ENCODE measurements at regions not wholly inside any gene's neighbourhood (a gene's known extent, or its start where the extent isn't known, plus 50 kb on each side); places are given as distances from the start of the nearest gene placed in this dataset.
A peak's percentile ranks its signal among the peaks of the same experiment; 100 is the strongest.
"Not testable (repeated sequence)": the region's sequence is repeated elsewhere in the genome, so short reads cannot be mapped to it uniquely, and the experiment has no call there.

GRCh38 chr3:30475038-30475808, 131.2 kb upstream of the TGFBR2 start:
- Mint-ChIP-seq H3K9me3 (ENCODE audit: low read depth) (peaks cover 8% of the 10 kb centered on the region), H3K36me3 (ENCODE audit: low read depth) (peaks cover 3% of the 10 kb centered on the region), H3K4me1 (ENCODE audit: low read depth) (peaks cover 36% of the 10 kb centered on the region), H3K4me3 (ENCODE audit: unreplicated experiment) (no peak overlapping the region), H3K27ac (ENCODE audit: unreplicated experiment) (no peak overlapping the region), H3K27me3 (ENCODE audit: low read depth) (no peaks in the 10 kb centered on the region)
- TF ChIP-seq CTCF (IDR thresholded peaks at IDR 0.05) = no peak
- no peak for DNase-seq (ENCODE audit: low spot score)

GRCh38 chr3:30475809-30476178, 130.6 kb upstream of the TGFBR2 start:
- no peak overlapping the region for H3K27ac Mint-ChIP-seq (ENCODE audit: unreplicated experiment)
- H3K36me3 Mint-ChIP-seq (ENCODE audit: low read depth) = peaks cover 3% of the 10 kb centered on the region
- no peak overlapping the region for H3K4me3 Mint-ChIP-seq (ENCODE audit: unreplicated experiment)
- DNase-seq (ENCODE audit: low spot score) = no peak
- TF ChIP-seq CTCF (IDR thresholded peaks at IDR 0.05) = no peak
- H3K9me3 Mint-ChIP-seq (ENCODE audit: low read depth) = peaks cover 8% of the 10 kb centered on the region
- no peaks in the 10 kb centered on the region for H3K27me3 Mint-ChIP-seq (ENCODE audit: low read depth)
- peaks cover 32% of the 10 kb centered on the region for H3K4me1 Mint-ChIP-seq (ENCODE audit: low read depth)

- Mint-ChIP-seq H3K27me3 (ENCODE audit: low read depth) (no peaks in the 10 kb centered on the region), H3K9me3 (ENCODE audit: low read depth) (peaks cover 8% of the 10 kb centered on the region), H3K4me1 (ENCODE audit: low read depth) (peaks cover 25% of the 10 kb centered on the region), H3K27ac (ENCODE audit: unreplicated experiment) (peak overlapping the region; percentile 11), H3K36me3 (ENCODE audit: low read depth) (peaks cover 3% of the 10 kb centered on the region), H3K4me3 (ENCODE audit: unreplicated experiment) (no peak overlapping the region)
- no peak for TF ChIP-seq CTCF (IDR thresholded peaks at IDR 0.05)
- DNase-seq (ENCODE audit: low spot score) = no peak
Observed at GRCh38 chr3:30476368-30477084, 129.9 kb upstream of the TGFBR2 start.

GRCh38 chr3:30477149-30477921, 129.1 kb upstream of the TGFBR2 start:
- no peak for DNase-seq (ENCODE audit: low spot score)

DNA sequence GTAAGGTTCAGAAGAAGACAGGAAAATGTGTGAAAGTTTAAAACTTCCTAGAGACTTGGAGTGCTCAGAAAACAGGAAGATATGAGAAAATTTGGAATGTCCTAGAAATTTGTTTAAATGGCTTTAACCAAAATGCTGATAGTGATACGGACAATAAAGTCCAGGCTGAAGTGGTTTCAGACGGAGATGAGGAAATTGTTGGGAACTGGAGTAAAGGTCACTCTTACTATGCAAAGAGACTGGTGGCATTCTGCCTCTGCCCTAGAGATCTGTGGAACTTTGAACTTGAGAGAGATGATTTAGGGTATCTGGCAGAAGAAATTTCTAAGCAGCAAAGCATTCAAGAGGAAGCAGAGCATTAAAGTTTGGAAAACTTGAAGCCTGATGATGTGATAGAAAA, 126.7 kb upstream of the TGFBR2 start:
- H3K27me3 Mint-ChIP-seq (ENCODE audit: low read depth); H3K27ac Mint-ChIP-seq (ENCODE audit: unreplicated experiment); DNase-seq (ENCODE audit: low spot score); H3K36me3 Mint-ChIP-seq (ENCODE audit: low read depth); H3K9me3 Mint-ChIP-seq (ENCODE audit: low read depth); H3K4me3 Mint-ChIP-seq (ENCODE audit: unreplicated experiment): not testable (repeated sequence)
- peaks cover 23% of the 10 kb centered on the region for H3K4me1 Mint-ChIP-seq (ENCODE audit: low read depth)

More at GRCh38 chr3:30477149-30477921, 129.1 kb upstream of the TGFBR2 start:
- TF ChIP-seq CTCF (IDR thresholded peaks at IDR 0.05) = no peak
- H3K27ac Mint-ChIP-seq (ENCODE audit: unreplicated experiment) = no peak overlapping the region
- no peaks in the 10 kb centered on the region for H3K27me3 Mint-ChIP-seq (ENCODE audit: low read depth)
- H3K9me3 Mint-ChIP-seq (ENCODE audit: low read depth) = peaks cover 8% of the 10 kb centered on the region
- peaks cover 3% of the 10 kb centered on the region for H3K36me3 Mint-ChIP-seq (ENCODE audit: low read depth)
- peaks cover 19% of the 10 kb centered on the region for H3K4me1 Mint-ChIP-seq (ENCODE audit: low read depth)
- no peak overlapping the region for H3K4me3 Mint-ChIP-seq (ENCODE audit: unreplicated experiment)

GRCh38 chr3:30480156-30480555, 126.2 kb upstream of the TGFBR2 start:
- not testable (repeated sequence) for H3K27me3 Mint-ChIP-seq (ENCODE audit: low read depth); H3K4me3 Mint-ChIP-seq (ENCODE audit: unreplicated experiment); H3K9me3 Mint-ChIP-seq (ENCODE audit: low read depth); H3K27ac Mint-ChIP-seq (ENCODE audit: unreplicated experiment); DNase-seq (ENCODE audit: low spot score); H3K36me3 Mint-ChIP-seq (ENCODE audit: low read depth)
- H3K4me1 Mint-ChIP-seq (ENCODE audit: low read depth) = peaks cover 23% of the 10 kb centered on the region
